Fibroblast of peridontal ligament (primary cell): ENCODE measurements at regions not wholly inside any gene's neighbourhood (a gene's known extent, or its start where the extent isn't known, plus 50 kb on each side); places are given as distances from the start of the nearest gene placed in this dataset.
A peak's percentile ranks its signal among the peaks of the same experiment; 100 is the strongest.

Experiments used
- DNase-seq: peaks from one replicate; pipeline ENCODE4 v3.0.0-alpha.2; 2010; ENCODE audit errors: extremely low read depth

GRCh38 chr1:82972841-82973553 lies 1025.9 kb downstream of the TTLL7 start:
- no peak for DNase-seq

DNA sequence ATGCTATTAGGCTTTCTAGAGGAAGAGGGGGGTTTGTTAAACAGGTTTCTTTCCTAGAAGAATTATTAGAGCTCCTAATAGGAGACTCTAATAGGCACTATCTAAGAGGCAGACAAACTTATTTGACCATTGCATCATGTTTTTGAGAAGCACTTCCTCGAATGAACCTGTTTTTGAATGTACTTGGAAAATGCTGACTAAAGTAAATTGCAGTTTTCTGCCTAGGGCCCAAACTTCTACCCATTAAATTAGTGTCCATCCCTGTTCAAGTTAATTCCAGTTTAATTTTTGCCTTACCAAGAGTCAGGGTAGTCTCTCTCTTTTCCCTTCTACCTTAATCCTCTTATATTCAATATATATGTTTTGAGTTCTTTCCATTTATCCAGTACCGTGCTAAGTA lies 1029.6 kb downstream of the TTLL7 start:
- no peak for DNase-seq

DNA sequence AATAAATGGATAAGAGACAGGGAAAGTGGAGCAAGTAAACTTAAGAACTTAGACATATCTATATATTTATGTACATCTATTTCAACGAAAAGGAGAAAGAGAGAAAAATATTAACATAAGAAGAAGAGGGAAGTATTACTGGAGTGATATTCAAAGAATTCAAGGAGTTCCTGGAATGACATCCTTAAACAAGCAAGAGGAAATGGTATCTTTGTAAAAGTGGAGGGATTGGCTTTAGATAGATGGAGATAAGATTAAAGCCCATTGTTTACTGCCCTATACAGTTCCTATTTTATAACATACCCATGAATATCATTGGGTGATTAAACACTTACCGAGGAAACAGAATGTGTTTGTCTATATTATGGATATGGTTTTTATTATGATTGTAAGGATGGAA lies 1036.3 kb downstream of the TTLL7 start:
- DNase-seq = no peak

GRCh38 chr1:82950606-82951200 lies 1048.2 kb downstream of the TTLL7 start:
- DNase-seq = no peak

DNA sequence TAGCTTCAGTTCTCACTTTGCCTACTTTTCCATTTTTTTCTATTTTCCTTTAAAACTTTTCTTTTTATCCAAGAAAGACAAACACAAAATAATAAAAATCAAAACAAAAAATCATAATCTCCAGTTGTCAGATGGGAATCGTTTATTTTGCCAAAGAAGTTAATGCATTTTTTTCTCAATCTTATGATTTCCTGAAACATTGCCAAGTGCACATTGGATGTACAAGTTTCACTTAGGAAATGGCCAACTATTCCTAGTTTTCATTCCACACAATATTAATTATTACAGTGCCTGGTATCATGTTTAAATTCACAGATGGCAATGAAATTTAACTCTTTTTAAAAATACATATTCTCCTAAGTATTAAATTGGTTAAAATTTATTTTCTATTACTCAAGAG lies 1050.5 kb downstream of the TTLL7 start:
- no peak for DNase-seq

DNA sequence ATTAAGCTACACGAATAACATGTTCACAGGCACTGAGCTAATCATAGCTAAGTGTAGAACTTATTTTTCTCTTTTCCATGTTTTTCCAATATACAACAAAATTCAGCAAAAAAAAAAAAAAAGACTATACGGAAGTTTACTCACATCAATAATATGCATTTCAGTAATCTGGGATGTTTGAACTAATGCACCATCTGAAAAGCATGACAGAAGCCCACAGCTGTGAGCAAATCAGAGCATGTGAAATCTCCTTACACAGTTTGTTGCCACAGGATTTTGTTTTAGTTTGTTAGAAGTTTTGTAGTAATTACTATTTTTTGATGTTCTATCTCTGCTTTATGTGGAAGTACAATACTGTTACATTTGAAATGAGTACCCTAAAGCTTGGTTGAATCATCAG lies 1051.7 kb downstream of the TTLL7 start:
- peak; percentile 40 for DNase-seq

DNA sequence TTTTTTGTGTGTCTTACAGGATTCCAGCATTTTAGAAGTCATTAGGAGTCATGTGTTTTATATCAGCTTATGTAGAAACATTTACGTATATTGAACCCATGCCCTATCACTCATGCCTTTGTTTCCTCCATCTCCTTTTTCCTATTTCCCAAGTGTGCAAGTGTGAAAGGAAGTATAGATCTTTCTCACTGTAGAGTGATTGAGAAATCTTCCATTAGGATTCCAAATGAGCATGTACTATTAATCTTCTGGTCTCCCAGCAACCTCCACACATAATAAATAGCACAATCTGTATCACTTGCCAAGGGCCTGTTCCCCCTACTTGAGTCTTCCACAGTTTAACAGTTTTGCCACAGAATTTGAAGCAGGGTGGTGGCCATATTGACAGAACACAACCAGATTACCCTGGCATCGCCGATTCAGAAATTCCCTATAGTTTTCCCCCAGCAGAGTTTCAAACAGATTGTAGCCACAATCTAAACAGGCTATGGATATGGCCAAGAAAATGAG lies 1052.8 kb downstream of the TTLL7 start:
- peak; percentile 18 for DNase-seq

DNA sequence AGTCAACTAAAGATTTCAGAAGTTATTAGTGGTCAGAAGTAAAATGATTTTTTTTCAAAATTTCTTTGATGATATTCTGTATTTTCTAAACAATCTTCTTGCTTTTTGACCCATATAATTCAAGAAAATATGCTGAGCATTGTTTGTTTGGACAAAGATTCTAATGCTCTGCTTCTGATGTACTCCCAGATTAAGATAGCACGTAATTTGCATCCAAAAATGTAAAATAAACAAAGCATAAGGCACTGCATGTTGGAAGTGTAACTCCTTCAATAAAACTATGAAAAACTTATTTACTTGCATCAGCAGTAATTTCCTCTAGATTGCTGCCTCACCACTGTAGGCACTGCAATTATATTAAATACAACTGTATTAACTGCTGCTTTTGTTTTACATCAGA lies 1054.1 kb downstream of the TTLL7 start:
- no peak for DNase-seq

DNA sequence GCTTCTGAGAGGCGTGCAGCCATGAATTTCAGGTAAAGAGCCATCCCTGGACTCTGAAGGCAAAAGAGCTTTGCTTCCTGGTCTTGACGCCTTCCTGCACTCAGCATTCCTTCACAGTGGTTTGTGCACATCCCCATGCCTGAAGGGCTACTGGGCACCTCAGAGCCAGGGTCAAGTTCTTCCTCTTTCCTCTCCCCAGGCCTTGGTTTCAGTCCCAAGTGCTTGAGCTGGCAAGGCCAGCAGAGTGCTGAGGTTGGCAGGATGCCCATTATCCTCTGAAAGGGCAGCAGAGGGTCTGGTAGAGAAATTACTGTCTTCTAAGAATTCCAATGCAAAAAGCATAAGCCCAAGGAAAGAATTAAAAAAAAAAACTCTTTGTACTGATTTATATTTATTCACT lies 1064.9 kb downstream of the TTLL7 start:
- DNase-seq = no peak

DNA sequence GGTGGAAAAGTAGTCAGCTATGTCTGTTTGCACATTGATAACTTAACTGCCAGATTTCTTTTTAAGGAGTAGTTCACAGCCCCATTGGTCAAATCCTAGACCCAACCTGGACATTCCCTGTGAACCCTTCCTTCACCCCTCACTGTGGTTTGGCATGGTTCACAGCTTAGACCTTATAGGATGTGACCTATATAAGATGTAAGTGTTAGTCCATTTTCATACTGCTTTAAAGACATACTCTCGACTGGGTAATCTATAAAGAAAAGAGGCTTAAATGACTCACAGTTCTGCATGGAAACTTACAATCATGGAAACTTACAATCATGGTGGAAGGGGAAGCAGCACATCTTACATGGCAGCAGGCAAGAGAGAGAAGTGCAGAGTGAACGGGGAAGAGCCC lies 1066.2 kb downstream of the TTLL7 start:
- no peak for DNase-seq

DNA sequence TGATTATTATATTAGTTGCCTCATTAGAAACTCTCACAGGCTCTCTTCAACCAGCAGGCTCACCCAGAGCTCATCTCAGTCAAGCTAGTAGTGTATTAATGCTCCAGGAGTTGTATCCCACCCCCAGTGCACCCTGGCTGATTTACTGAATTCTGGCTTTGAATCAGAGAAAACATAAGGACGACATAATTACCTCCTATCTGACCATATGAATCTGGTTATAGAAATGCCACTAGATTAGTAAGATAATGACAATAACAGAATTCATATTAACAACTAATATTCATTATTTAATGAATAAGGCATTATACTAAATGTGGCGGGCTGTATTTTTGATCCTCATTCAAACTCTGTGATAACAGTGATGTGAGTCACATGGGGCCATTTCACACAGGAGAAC lies 1066.7 kb downstream of the TTLL7 start:
- no peak for DNase-seq

GRCh38 chr1:82931006-82931405 lies 1067.9 kb downstream of the TTLL7 start:
- DNase-seq = no peak

DNA sequence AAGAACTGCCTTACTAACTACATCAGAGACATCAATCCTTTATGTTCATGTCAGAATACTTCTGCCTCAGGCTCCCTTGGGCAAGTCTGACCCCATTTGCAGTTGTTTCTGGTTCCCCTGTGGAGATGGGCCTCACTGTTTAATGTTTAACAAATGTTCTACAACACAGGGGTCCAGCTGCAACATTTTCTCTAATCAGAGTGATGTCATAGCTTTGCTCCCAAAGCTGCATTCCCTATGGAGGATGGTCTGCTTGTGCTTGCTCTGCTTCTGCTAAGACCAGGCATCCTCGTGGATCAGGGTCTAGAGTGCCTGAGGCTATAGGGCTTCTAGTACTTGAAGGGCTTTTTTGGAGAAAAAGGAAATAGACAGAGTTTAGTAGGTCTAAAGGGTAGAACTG lies 1071.2 kb downstream of the TTLL7 start:
- no peak for DNase-seq

DNA sequence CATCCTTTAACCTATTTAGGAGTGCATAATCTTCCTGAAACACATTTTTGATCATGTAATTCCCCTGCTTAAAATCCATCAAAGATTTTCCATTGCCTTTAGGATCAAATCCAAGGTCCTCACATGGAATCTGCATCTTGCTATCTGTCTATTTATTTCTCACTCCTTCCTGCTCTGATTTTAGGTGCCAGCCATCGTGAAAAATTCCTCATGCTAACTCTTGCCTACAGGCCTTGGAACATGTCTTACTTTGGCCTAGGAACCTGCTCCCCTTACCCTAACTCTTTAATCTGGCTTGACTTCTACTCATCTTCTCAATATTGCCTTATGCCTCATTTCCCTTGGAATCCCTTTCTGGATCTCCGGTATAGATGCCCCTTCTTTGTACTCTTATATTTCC lies 1074.3 kb downstream of the TTLL7 start:
- no peak for DNase-seq

DNA sequence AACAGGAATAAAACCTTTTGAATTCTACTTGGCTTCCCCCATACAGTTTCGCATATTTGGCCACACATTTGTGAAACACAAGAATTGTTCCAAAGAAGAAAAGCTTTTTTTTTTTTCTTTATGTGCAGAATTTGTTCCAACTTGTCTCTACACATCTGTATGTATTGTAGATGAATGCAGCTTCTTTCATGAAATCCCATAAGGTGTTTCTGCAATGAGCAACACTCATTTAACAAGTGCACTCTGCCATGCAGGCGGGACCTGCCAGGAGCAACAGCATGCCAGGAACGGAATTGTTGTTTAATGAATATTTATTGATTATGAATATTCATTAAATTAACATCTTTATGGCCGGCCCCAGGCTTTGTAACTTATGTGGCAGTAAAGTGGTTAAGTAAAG lies 1075.0 kb downstream of the TTLL7 start:
- DNase-seq = no peak

DNA sequence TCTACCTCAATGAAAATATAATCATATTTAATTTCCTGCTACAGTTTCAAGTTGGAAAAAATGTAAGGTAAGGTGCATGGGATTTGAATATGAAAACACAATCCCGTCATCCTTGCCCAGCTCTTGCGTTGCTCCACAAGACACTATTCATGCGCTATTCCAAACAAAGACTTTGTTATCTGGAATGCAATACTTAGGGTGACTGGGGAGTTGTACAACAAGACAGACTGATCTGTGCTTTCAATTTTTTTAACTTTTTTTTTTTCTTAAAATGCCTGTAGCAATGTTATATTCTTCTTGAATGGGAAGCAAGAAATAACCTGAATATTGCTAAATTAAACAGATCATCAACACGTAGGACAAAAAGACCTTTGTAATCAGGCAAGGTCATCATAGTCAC lies 1077.2 kb downstream of the TTLL7 start:
- DNase-seq = no peak

DNA sequence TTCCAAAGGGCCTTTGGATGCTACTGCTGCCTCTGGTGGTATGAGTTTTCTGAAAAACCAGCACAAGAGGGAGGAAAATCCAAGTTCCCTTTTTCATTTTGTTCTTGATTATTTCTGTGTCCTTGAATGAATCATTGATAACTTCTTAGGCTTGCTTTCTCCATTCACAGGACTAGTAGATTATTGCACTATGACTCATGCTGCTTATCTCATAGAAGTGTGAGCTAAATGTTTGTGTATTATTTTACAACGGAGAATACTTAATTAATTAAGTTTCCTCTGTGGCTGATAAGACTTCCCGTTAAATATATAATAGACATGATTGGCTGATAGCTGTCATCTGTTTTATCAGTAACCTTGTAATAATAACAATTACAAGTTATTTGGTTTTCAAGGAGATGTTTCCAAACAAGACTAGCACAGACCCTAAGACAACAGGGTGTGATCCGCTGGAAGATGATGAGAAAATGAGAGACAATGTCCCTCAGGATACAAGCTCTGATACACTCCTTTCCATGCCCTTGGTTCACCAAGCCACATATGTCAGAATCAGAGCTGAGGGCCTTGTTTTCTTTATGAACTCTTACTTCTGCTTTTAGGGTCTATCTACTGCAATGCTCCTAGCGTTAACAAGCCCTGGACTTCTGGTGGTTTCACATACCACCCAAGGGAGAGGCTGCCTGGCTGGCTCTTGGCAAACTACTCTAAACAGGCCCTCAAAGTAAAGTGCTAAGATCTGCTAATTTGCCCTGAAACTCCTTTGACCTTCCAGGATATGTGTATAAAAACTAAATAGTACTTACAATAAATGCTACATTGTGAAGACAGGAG lies 1078.3 kb downstream of the TTLL7 start:
- peak; percentile 6 for DNase-seq

- DNase-seq = peak; percentile 4
Measured at GRCh38 chr1:82919837-82920236, 1079.1 kb downstream of the TTLL7 start.

GRCh38 chr1:82907313-82907712 lies 1091.6 kb downstream of the TTLL7 start:
- DNase-seq = no peak

- DNase-seq = no peak
Measured at GRCh38 chr1:82903626-82904025, 1095.3 kb downstream of the TTLL7 start.

- DNase-seq = no peak
Measured at GRCh38 chr1:82901561-82901960, 1097.4 kb downstream of the TTLL7 start.

DNA sequence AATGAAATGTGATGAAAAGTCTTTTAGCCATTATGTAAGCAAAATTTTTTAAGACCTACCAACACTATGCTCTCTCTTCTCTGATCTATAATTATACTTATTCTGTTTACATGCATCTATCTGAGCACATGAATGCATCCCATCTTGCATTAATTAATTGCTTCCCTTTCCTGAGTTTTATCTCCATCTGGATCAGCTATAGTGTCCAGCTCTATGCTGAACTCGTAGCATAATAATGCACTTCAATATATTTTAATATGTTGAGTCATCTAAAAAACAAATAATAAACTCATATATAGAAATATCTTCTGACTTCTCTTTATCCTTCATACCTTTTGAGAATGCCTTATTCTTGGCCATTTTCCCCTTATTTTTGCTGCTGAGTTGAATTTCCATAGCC lies 1097.8 kb downstream of the TTLL7 start:
- DNase-seq = no peak

- DNase-seq = no peak
Measured at GRCh38 chr1:82899017-82899416, 1098.3 kb downstream of the ADGRL2 start.
